ENCODE measurements at regions not wholly inside any gene's neighbourhood (a gene's known extent, or its start where the extent isn't known, plus 50 kb on each side); places are given as distances from the start of the nearest gene placed in this dataset.
"Not testable (repeated sequence)": the region's sequence is repeated elsewhere in the genome, so short reads cannot be mapped to it uniquely, and the experiment has no call there.

- DNase-seq, result no peak
Measured at GRCh38 chr5:127133071-127133470, 59.8 kb upstream of the C5orf63 start.

DNA sequence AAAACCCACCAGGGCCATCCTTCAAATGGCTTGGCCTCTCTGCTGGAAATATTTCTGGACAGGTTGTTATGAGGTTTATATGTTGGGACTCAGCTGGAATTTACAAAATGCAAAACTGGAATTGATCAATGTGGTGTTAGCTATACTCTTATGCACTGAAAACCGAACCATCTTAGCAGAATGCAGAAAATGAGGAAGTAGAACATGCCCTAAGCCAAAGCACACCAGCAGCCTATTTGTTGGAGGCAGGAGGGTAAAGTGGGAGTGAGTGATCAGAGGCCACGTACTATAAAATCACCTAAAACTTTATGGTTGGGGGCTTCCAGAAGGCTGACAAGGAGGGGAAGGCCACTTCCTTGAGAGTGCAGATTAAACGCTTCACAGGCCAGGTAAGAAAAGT is 63.6 kb upstream of the C5orf63 start:
- no peak for DNase-seq

GRCh38 chr5:127143722-127144121 is 70.4 kb upstream of the C5orf63 start:
- DNase-seq, result no peak

DNA sequence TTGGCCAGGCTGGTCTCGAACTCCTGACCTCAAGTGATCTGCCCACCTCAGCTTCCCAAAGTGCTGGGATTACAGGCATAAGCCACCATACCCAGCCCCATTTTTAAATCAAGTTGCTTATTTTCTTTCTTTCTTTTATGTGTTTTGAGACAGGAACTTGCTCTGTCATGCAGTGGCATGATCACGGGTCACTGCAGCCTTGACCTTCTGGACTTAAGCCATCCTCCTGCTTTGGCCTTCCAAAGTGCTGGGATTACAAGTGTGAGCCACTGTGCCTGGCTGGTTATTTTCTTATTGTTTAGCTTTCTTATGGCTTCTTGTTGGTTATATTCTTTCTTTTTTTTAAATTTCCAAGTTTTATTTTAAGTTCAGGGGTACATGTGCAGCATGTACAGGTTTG is 79.7 kb upstream of the C5orf63 start:
- DNase-seq, result no peak

DNA sequence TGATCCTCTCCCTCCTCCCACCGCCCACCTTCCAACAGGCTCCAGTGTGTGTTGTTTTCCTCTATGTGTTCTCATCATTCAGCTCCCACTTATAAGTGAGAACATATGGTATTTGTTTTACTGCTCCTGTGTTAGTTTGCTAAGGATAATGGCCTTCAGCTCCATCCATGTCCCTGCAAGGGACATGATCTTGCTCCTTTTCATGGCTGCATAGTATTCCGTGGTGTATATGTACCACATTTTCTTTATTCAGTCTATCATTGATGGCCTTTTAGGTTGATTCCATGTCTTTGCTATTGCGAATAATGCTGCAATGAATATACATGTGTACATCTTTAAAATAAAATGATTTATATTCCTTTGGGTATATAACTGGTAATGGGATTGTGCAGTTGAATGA is 80.2 kb upstream of the C5orf63 start:
- no peak for DNase-seq

- no peak for DNase-seq
Measured at GRCh38 chr5:127163750-127164149, 90.4 kb upstream of the C5orf63 start.

GRCh38 chr5:127170918-127171600 is 97.8 kb upstream of the C5orf63 start:
- no peak for DNase-seq

DNA sequence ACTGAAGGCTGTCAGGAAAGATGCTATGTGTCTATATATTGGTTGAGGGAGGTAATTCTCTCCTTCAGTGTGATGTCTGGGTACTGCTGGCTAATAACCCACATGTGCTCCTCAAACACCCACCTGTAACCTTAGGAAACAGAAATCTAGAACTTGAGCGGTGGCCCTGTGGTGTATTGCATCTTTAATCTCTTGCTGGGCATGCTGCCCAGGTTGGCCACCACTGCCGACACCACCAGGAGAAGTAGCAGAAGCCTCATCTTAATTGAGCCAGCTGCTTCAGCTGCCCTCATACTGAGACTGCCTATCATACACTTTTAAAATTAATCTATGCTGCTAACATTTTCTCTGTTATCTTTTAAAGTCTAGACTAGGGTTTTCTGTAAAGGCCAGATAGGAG is 103.5 kb upstream of the C5orf63 start:
- no peak for DNase-seq

DNA sequence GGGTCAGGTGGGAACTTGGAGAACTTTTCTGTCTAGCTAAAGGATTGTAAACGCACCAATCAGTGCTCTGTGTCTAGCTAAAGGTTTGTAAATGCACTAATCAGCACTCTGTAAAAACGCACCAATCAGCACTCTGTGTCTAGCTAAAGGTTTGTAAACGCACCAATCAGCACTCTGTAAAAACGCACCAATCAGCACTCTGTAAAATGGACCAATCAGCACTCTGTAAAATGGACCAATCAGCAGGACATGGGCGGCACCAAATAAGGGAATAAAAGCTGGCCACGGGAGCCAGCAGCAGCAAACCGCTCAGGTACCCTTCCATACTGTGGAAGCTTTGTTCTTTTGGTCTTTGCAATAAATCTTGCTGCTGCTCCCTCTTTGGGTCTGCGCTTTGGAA is 108.0 kb upstream of the MEGF10 start:
- not testable (repeated sequence) for DNase-seq

- no peak for DNase-seq
Measured at GRCh38 chr5:127183332-127183731, 107.3 kb upstream of the MEGF10 start.

DNA sequence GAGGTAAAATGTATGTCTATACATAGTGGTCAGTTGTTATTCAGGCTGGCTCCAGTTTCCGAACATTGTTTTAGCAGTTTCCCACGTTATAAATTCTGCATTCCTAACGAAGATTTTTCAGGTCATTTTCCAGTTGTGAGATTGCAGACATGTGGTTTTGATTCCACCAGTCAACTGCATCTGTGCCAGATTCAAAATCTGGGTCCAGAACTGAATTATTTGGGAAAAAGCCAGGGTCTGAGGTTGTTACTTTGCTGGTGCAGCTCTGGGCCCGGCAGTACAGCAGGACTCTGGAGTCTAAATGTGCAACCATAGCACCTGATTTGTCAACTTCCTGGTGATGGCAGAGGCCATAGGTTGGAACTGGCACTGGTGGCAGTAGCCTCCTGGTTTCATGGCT is 105.7 kb upstream of the MEGF10 start:
- DNase-seq, result no peak

DNA sequence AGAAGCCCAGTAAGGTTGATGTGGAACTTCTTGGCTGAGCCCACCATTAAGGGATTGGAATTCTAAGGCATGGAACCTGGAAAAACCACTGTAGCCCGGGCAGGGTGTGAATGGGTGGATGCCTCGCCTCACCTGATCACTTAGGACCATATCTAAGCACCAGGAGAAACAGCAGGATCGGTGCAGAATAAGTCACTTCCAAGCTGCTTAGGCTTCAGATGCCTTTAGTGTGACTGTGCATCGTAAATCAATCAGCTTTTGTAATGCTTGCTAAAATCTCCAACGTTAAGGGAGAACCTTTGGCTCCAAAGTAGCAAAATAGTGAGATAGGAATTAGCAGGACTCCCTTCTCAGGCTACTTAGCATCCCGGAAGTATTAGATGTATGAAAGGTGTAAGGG is 103.9 kb upstream of the MEGF10 start:
- no peak for DNase-seq

GRCh38 chr5:127187706-127188105 is 102.9 kb upstream of the MEGF10 start:
- no peak for DNase-seq

DNA sequence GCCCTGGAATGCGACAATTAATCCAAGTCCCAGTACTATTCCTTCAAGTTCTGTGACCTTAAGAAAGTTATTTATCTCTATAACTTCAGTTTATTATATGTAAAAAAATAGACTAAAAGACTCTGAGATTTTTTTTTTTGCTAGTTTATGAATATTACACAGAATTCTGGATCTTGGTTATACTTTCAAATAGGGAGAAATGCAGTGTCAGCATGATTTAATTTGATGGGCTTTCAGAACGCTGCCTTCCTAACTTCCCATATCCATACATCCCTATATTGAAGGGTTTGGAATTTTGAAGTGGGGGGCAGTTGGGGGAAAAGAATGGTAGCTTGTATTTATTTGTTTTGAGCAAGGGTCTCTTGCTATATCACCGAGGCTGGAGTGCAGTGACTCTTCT is 98.4 kb upstream of the MEGF10 start:
- no peak for DNase-seq

- no peak for DNase-seq
Measured at GRCh38 chr5:127192836-127193338, 97.7 kb upstream of the MEGF10 start.

DNA sequence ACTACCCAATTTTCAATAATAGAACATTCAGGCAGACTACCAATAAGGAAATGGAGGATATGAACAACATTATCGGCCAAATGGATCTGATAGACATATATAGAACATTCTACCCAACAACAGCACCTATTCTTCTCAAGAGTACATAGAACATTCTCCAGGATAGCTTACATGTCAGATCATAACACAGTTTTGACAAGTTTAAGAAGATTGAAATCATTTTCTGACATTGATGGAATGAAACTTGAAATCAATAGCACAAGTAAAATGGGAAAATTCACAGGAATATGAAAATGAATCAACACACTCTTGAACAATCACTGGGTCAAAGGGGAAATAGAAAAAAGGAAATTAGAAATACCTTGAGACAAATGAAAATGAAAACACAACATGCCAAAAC is 94.6 kb upstream of the MEGF10 start:
- no peak for DNase-seq

DNA sequence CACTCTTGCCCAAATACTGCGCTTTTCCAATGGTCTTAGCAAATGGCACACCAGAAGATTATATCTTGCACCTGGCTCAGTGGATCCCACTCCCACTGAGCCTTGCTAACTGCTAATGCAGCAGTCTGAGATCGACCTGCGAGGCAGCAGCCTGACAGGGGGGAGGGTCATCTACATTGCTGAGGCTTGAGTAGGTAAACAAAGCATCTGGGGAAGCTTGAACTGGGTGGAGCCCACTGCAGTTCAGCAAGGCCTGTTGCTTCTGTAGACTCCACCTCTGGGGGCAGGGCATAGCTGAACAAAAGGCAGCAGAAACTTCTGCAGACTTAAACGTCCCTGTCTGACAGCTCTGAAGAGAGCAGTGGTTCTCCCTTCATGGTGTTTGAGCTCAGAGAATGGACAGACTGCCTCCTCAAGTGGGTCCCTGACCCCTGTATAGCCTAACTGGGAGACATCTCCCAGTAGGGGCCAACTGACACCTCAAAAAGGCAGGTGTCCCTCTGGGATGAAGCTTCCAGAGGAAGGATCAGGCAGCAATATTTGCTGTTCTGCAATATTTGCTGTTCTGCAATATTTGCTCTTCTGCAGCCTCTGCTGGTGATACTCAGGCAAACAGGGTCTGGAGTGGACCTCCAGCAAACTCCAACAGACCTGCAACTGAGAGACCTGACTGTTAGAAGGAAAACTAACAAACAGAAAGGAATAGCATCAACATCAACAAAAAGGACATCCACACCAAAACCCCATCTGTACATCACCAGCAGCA is 93.0 kb upstream of the MEGF10 start:
- DNase-seq, result not testable (repeated sequence)

- DNase-seq, result not testable (repeated sequence)
Measured at GRCh38 chr5:127202738-127203137, 87.9 kb upstream of the MEGF10 start.

- DNase-seq, result no peak
Measured at GRCh38 chr5:127203818-127204217, 86.8 kb upstream of the MEGF10 start.

DNA sequence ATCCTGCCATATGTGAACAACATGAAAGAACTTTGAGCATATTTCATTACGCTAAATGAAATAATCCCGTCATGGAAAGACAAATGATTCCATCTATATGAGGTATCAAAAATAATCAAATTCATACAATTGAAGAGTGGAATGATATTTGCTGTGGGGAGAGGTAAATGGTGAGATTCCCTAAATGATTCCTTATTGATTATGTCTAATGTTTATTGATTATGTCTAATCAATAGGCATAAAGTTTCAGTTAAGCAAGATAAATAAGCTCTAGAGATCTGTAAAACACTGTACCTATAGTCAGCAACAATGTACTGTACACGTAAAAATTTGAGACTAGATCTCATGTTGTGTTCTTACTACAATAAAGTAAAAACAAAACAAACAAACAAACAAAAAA is 85.4 kb upstream of the MEGF10 start:
- no peak for DNase-seq

GRCh38 chr5:127206320-127207113 is 84.1 kb upstream of the MEGF10 start:
- peak; percentile 18 to 32 for DNase-seq

DNA sequence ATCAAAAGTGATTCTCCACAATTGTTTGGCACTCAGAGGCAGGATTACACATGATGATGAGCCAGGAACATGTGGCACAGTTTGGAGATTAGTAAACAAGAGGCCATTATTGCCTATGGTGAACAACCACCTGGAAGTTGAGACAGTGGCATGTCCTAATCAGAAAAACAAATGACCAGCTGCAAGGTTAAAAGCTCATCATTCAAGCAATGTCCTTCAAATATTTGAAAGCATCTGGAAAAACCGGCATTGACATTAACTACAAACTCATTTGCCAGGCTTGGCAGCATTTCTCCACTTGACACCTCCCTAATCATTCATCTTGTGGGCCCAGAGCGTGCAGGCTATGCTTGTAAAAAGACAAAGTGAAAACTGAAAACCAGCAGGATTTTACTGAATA is 80.6 kb upstream of the MEGF10 start:
- peak; percentile 7 to 54 for DNase-seq

GRCh38 chr5:127213231-127213630 is 77.4 kb upstream of the MEGF10 start:
- no peak for DNase-seq

DNA sequence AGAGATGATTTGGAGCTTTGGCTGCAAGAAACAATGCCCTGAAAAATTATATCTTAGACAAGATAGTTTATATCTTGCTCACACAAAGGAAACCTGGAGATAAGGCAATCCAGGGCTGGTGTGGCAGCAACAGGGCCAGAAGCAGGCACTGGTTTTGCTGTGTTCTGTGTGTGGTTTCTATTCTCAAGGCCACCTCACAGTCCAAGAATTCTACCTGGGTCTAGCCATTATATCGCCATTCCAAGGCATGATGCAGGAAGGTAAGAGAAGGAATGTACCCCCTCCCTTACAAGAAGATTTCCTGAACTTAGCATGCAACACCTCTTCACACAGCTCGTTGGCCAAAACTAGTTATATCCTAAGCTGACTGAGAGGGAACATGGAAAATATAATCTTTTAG is 74.5 kb upstream of the MEGF10 start:
- DNase-seq, result no peak

All from NCI-H2081 (cell line).